Inflammatory macrophage treated with lipopolysaccharide for 4 hours (primary cell): ENCODE measurements at regions not wholly inside any gene's neighbourhood (a gene's known extent, or its start where the extent isn't known, plus 50 kb on each side); places are given as distances from the start of the nearest gene placed in this dataset.

Experiments
- DNase-seq: peaks from one replicate; pipeline ENCODE4 v3.0.0-alpha.2; 2020

DNA sequence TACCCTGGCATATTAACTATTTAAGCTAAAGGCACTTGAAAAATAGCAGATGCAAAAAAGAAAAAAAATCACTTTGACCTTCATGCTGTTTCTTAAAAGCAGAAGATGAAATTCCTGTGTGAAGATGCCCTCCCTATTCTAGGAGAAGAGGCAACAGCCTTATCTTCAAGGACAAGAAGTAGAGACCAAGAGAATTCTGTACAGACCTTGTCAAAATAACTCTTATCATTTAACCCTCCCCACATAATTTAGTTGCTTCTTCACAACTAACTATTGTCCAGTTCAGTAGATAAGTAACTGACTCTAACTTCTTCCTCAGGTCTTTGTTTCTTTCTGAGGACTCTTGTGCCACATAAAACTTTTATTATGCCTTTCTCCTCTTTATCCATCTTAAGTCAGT is 72.0 kb upstream of the MARCHF10 start:
- no peak for DNase-seq

- DNase-seq: no peak
Observed at GRCh38 chr17:62876673-62877405, 68.7 kb upstream of the MARCHF10 start.

GRCh38 chr17:62876063-62876462 is 67.9 kb upstream of the MARCHF10 start:
- no peak for DNase-seq

DNA sequence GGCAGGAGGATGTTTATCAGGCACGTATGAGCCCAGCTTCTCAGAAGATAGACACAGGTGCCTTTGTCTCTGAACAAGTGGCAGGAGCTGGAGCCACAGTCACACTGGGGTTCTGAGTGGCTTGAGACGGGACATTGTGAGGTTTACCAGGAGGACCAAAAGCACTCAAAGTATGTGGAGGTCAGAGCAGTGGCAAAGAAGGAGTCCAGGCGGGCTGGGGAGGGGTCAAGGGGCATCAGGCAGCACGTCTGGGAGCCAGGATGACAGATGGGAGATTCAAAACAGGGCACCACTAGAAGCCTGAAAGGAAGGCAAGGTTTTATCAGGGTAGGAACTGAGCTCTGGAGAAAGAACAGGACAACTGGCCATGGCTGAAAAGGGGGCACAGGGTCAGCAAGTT is 67.2 kb upstream of the MARCHF10 start:
- DNase-seq: no peak

GRCh38 chr17:62871291-62871690 is 63.2 kb upstream of the MARCHF10 start:
- DNase-seq: no peak

DNA sequence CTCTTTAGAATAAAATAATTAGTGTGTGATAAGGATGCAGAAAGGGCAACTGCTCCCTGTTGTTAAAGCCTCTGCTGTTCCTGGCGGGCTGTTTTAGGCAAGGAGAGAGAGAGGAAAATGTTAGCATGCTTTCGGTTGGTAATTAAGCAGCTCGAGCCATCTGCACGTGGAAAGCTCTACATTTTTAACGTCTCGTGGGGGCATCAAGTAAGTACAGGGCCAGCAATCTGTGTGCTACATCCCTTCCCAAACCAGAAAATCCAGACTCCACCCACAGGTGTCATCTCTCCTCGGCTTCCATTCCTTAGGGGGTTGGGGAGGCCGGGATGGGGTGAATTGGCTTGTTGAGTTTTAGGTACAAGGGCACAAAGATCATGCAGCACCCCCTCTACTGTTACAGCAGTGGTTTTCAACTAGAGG is 62.4 kb upstream of the MARCHF10 start:
- DNase-seq: no peak

- DNase-seq: no peak
Observed at GRCh38 chr17:62870030-62870541, 62.0 kb upstream of the MARCHF10 start.

DNA sequence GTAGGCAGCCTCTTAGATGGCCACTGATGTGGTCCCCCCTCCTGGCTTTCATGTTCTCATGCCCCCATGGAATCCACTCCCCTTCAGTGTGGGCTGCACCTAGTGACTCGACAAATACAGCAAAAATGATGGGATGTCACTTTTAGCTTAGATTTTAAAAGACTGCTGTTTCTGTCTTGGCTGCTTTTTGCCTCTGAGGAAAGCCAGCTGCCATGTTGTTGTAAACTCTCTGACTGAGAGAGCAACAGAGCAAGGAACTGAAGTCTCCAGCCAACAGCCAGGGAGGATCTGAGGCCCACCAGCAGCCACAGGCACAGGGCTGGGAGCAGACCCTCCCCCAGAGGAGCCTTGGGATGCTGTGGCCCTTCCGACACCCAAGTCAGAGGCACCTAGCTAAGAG is 60.6 kb upstream of the MARCHF10 start:
- DNase-seq: no peak

- no peak for DNase-seq
Observed at GRCh38 chr17:62868008-62868407, 59.9 kb upstream of the MARCHF10 start.

DNA sequence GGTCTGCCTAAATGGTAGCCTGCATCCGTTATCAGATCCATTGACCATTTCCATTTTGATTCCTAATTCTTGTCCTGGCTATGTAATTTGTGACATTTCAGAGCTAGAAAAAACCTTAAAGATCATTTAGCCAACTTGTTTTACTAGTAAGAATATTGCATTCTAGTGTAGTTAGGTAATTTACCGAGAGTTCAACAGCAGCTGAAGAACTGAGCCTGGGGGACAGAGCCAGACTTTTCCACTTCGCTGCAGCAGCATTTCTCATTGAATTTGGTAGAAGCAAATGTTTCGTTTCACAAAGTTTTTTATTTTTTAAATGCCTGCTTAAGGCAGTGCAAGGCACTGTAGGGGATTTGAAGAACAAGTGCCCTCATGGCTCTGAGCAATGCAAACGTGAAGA is 59.2 kb upstream of the MARCHF10 start:
- no peak for DNase-seq

- DNase-seq: no peak
Observed at GRCh38 chr17:62866471-62866870, 58.4 kb upstream of the MARCHF10 start.

DNA sequence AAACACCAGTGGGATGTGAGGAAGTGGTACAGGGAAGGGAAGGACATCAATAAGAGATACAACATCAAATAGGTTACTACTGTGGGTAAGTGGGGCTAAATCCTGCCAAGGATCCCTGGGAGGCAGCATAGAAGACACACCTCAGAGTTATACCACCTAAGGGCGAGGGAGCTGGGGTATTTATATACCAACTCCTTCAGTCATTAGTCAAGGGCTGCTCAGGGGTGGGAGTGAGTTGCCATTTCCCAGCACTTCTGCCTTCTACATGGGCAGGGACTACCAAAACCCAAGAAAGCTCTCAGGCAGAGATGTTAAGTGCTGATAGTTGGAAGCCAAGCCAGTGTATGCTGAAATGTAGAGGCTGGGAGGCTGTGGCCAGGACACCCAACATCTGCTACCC is 57.5 kb upstream of the MARCHF10 start:
- no peak for DNase-seq

GRCh38 chr17:62862251-62862650 is 54.1 kb upstream of the MARCHF10 start:
- DNase-seq: no peak

- no peak for DNase-seq
Observed at GRCh38 chr17:62860962-62861873, 53.1 kb upstream of the MARCHF10 start.

DNA sequence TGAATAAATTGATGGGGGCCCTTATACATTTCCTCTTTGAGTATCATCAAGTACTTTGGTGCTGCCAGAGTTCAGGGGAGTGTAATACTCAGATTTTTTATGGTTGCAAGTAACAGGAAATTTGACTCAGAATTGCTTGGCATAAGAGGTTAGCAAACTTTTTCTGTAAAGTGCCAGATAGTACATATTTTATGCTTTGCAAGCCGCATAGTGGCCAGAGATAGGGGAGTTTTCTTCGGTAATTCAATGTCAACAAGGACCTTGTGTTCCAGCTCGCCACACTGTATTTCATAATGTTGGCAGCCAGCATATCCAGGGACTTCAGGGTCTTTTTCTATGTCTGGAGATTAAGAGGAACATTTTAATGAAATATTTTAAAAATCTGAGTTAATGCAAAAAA is 51.0 kb upstream of the MARCHF10 start:
- DNase-seq: no peak
